ENCODE measurements at regions not wholly inside any gene's neighbourhood (a gene's known extent, or its start where the extent isn't known, plus 50 kb on each side); places are given as distances from the start of the nearest gene placed in this dataset.

DNA sequence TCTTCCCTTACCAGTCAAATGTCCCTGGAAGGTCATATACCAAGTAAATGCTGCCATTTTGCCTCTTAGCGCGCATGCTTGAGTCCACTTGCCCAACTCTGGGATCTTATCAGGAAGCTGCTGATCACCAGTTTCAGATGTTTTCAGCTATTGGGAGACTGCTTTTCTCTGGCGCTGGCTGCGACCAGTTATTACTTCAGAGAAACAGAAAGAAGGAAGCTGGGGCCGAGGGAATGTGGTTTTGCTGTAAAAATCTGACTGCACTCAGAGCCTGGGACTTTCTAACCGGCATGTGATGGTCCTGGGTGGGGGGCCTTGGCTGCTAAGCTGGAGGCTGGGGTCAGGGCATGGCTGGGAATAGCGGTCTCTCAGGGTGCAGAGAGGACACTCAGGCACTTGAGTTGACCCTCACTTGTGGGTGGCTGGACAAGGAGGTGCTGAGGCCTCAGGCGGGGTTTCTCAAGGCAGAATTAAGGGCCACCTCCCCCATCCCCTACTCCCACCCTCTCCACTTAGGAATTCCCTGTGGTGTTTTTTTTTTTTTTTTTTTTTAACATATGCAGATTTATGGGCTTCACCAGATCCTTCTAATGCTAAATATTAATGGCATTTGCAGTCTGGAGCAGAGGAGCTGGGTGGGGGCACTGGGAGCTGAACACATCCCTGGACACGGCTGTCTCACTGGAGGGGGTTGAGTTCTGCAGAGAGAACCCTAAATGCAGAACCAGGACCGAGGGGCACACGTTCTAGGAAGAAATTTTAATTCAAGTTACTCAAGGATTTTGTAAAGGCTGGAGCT lies 145.8 kb downstream of the CYLD start (continued):
- TF ChIP-seq, protein P1, sequence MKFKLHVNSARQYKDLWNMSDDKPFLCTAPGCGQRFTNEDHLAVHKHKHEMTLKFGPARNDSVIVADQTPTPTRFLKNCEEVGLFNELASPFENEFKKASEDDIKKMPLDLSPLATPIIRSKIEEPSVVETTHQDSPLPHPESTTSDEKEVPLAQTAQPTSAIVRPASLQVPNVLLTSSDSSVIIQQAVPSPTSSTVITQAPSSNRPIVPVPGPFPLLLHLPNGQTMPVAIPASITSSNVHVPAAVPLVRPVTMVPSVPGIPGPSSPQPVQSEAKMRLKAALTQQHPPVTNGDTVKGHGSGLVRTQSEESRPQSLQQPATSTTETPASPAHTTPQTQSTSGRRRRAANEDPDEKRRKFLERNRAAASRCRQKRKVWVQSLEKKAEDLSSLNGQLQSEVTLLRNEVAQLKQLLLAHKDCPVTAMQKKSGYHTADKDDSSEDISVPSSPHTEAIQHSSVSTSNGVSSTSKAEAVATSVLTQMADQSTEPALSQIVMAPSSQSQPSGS (IDR thresholded peaks at IDR 0.05; ENCODE audit: low read length): no peak
- TF ChIP-seq POLR2AphosphoS5 (IDR thresholded peaks at IDR 0.05; ENCODE audit: low read depth, low read length) (no peak), CTBP2 (IDR thresholded peaks at IDR 0.05; ENCODE audit: borderline replicate concordance, insufficient read depth, insufficient read length, low read length) (no peak), TBP (IDR thresholded peaks at IDR 0.05; ENCODE audit: low read depth, low read length) (no peak), POU5F1 (IDR thresholded peaks at IDR 0.05; ENCODE audit: low read depth, low read length) (no peak)
